ENCODE measurements at regions not wholly inside any gene's neighbourhood (a gene's known extent, or its start where the extent isn't known, plus 50 kb on each side); places are given as distances from the start of the nearest gene placed in this dataset.
A peak's percentile ranks its signal among the peaks of the same experiment; 100 is the strongest.

- ChIA-PET CTCF (interaction anchor here (0.7 to 3.1 kb wide), 24 partner anchors 9 to 587 kb away, joined by 3 to 15 read pairs (median 5); no protein-coding TSS in a partner anchor), POLR2A (no interaction called here)
- Histone ChIP-seq H3K4me2 (peak overlapping the region; percentile 55), H3K4me3 (no peak overlapping the region), H3K4me1 (peaks cover 21% of the 10 kb centered on the region), H3K27ac (peak overlapping the region; percentile 25 to 32; a peak in 3 of 6 replicates), H3K9me3 (peaks cover 3% of the 10 kb centered on the region; the same call in 1 of the 3 replicates)
- ATAC-seq (no peak), FAIRE-seq (no peak), DNase-seq (ENCODE audit: low read depth in 1 of 2, low spot score in 1 of 2) (no peak)
- TF ChIP-seq PHF8 (IDR thresholded peaks at IDR 0.05; ENCODE audit: borderline replicate concordance, low read depth) (no peak), HDAC2 (IDR thresholded peaks at IDR 0.05) (no peak), CEBPB (IDR thresholded peaks at IDR 0.05) (no peak), MAFK (IDR thresholded peaks at IDR 0.05; ENCODE audit: partially characterized antibody) (no peak), HEYL (CRISPR knock-in tag; IDR thresholded peaks at IDR 0.05) (no peak), BCL3 (IDR thresholded peaks at IDR 0.05) (no peak), EHMT2 (IDR thresholded peaks at IDR 0.05; ENCODE audit: low read depth) (no peak), FOSL2 (IDR thresholded peaks at IDR 0.05) (no peak), FOSL2 (CRISPR knock-in tag; IDR thresholded peaks at IDR 0.05) (no peak), RNF2 (IDR thresholded peaks at IDR 0.05; ENCODE audit: borderline replicate concordance, low read depth) (no peak), MAZ (IDR thresholded peaks at IDR 0.05; ENCODE audit: borderline replicate concordance, low read depth, low read length) (no peak), CBX8 (IDR thresholded peaks at IDR 0.05) (no peak), HOXB5 (CRISPR knock-in tag; IDR thresholded peaks at IDR 0.05) (no peak), HOXB13 (CRISPR knock-in tag; IDR thresholded peaks at IDR 0.05; ENCODE audit: low read depth) (no peak), REST (IDR thresholded peaks at IDR 0.05) (no peak), EP300 (IDR thresholded peaks at IDR 0.05) (no peak), KDM5A (IDR thresholded peaks at IDR 0.05) (no peak), KDM1A (IDR thresholded peaks at IDR 0.05; ENCODE audit: low read depth) (no peak), CHD2 (IDR thresholded peaks at IDR 0.05; ENCODE audit: low read length, partially characterized antibody) (no peak)
- TF ChIP-seq, protein P1, sequence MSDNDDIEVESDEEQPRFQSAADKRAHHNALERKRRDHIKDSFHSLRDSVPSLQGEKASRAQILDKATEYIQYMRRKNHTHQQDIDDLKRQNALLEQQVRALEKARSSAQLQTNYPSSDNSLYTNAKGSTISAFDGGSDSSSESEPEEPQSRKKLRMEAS (IDR thresholded peaks at IDR 0.05), result no peak
- 71% methylated on average over 4 of the region's 4 CpGs for WGBS (ENCODE audit: missing lambda C conversion rate)
Observed at GRCh38 chr9:16134351-16134750, 581.5 kb downstream of the CCDC171 start.

GRCh38 chr9:16135968-16136367 lies 583.1 kb downstream of the CCDC171 start:
- Histone ChIP-seq H3K4me2 (no peak overlapping the region), H3K4me3 (no peak overlapping the region), H3K4me1 (peaks cover 27% of the 10 kb centered on the region), H3K9me3 (no peaks in the 10 kb centered on the region), H3K27ac (peak overlapping the region in 1 of 2 experiments; percentile 38; a peak in 1 of 6 replicates)
- CTCF ChIA-PET, result interaction anchor here (0.6 to 1.8 kb wide), 5 partner anchors 9 to 298 kb away, joined by 3 to 5 read pairs (median 4); no protein-coding TSS in a partner anchor
- WGBS (ENCODE audit: missing lambda C conversion rate), result 38% methylated on average over 1 of the region's 1 CpG
- no peak for FAIRE-seq
- DNase-seq (ENCODE audit: low read depth in 1 of 2, low spot score in 1 of 2), result no peak
- no peak for ATAC-seq
- POLR2A ChIA-PET, result no interaction called here
- TF ChIP-seq, protein P2, sequence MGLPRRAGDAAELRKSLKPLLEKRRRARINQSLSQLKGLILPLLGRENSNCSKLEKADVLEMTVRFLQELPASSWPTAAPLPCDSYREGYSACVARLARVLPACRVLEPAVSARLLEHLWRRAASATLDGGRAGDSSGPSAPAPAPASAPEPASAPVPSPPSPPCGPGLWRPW (IDR thresholded peaks at IDR 0.05), result no peak
- TF ChIP-seq, protein P1 (IDR thresholded peaks at IDR 0.05), result no peak
- TF ChIP-seq MAFK (IDR thresholded peaks at IDR 0.05; ENCODE audit: partially characterized antibody) (no peak), NR3C1 (IDR thresholded peaks at IDR 0.05) (no peak; the same call in 2 of the 3 replicates), JUN (IDR thresholded peaks at IDR 0.05) (no peak), ZFP36 (IDR thresholded peaks at IDR 0.05; ENCODE audit: borderline replicate concordance, partially characterized antibody) (no peak), PHF8 (IDR thresholded peaks at IDR 0.05; ENCODE audit: borderline replicate concordance, low read depth) (no peak), NFE2L2 (conservative IDR thresholded peaks at IDR 0.05; ENCODE audit: low read length) (no peak), HMGXB4 (CRISPR knock-in tag; IDR thresholded peaks at IDR 0.05; ENCODE audit: borderline replicate concordance) (no peak), FOSL2 (IDR thresholded peaks at IDR 0.05) (no peak), FOSL2 (CRISPR knock-in tag; IDR thresholded peaks at IDR 0.05) (no peak)
